GM19043 (cell line): ENCODE measurements at regions not wholly inside any gene's neighbourhood (a gene's known extent, or its start where the extent isn't known, plus 50 kb on each side); places are given as distances from the start of the nearest gene placed in this dataset.

Experiments used
- ATAC-seq: cut with Tn5 transposase; IDR thresholded peaks from one replicate; pipeline ENCODE4 v1.9.1; 2021; ENCODE audit warnings: low read depth; ENCODE audit not compliant: unreplicated experiment

DNA sequence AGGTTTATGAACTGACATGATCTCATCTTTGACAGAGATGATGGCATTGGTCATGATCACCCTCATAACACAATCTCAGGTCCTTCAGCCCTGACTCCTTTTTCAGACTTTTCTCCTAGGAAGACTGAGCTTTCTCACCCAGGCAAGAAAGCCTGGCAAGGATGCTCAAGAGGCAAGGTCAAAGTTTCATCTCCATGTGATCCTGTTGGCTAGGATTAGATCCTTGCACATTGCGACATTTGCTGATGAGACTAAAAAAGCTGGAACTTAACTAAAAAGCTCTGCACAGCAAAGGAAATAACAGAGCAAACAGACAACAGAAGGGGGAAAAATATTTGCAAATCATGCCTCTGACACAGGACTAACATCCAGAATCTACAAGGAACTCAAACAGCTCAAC is 444.1 kb upstream of the PSMD7 start:
- no peak for ATAC-seq

DNA sequence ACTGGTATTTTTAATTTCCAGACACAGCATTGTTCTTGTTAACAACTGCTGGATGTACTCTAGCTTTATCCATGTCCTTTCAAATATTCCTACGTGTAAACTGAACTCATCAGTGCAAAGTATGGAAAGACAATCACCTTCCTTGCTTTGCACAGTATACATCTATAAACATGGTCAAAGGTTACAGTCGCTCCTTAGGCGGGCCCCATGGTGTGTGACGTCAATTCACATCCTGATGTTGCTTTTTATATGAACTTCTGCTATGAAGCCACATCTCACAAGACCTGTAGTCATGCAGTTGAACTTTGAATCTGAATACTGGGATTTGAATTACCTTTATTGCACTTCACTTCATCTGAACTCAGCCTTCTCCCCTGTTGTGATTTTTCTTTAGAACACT is 447.6 kb upstream of the PSMD7 start:
- no peak for ATAC-seq

DNA sequence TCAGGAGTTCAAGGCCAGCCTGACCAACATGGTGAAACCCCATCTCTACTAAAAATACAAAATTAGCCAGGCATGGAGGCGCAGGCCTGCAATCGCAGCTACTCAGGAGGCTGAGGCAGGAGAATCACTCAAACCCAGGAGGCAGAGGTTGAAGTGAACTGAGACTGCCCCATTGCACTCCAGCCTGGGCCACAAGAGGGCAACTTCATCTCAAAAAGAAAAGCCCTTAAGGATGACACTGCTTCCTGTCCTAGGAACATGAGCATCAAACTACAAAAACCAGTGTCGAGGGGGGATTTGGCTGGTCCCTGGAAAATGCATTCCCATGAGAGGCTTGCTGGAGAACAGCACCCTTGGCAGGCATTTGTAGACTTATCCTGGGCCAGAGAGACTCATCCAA is 449.5 kb upstream of the PSMD7 start:
- ATAC-seq: no peak

DNA sequence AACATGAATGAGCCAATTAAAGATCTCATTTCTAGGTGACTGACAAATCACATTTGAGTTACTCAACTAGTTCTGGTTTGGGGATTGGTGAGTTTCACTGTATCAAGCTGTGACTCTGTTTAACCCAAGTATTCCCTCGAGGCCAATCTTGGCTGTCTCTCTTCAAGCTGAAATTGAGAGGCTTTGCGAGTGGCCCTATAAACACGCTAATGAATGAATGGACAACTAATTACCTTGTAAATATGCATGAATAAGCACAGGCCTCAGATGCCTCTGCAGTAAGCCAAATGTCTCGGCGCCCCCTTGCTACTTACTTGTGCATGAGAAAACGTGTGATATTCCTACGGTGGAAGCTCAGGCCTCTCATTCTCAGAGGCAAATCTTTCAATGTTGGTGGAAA is 450.3 kb upstream of the PSMD7 start:
- ATAC-seq: no peak

DNA sequence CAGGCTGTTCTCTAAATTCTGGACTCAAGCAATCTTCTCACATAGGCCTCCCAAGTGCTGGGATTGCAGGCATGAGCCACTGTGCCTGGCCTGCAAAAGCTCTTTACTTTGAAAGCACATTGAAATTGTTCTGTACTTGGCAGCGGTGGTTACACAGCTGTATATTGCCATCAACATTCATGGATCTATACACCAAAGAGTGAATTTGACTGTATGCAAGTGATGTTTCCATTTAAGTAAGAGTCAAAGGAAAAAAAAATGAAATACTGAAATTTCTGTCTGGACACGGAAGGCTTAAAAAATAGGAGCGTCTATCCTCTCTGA is 450.6 kb upstream of the PSMD7 start:
- ATAC-seq: no peak

GRCh38 chr16:73845238-73846006 is 451.2 kb upstream of the PSMD7 start:
- ATAC-seq: no peak

DNA sequence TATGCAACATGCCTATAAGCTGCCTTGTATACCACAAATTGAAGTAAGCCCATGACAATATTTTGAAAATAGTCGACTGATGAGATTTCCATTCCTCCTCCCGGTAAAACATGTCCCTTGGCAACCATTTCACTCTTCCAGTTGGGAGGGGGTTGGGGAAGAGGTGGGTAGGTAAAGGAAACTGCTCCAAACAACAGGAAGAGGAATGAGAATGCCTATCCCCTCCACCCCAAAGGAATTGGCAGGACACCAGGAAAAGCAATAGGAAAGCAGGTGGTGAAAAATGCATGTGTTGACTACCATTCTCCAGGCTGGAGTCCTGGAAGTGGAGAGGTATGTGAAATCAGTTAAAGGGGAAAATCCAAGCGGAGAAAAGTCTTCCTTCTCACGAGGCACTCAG is 455.9 kb upstream of the PSMD7 start:
- no peak for ATAC-seq

DNA sequence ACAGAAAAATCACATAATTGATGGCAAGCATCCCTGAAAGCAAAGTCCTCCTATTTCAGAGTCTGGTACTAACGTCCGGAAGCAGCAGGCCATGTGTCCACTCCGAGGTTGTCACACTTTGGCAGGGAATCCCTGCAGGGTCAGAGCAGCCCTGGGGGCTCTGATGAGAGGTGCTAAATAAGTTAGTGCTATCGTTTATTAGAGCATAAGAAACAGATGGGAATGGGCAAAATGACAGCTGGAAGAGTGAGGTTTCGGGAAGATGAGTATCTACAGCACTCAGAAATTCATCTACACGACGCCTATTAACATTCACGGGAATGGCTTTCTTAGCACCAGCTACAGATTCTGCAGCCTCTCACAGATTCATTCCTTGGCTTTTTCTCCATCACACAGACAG is 465.4 kb upstream of the PSMD7 start:
- no peak for ATAC-seq

DNA sequence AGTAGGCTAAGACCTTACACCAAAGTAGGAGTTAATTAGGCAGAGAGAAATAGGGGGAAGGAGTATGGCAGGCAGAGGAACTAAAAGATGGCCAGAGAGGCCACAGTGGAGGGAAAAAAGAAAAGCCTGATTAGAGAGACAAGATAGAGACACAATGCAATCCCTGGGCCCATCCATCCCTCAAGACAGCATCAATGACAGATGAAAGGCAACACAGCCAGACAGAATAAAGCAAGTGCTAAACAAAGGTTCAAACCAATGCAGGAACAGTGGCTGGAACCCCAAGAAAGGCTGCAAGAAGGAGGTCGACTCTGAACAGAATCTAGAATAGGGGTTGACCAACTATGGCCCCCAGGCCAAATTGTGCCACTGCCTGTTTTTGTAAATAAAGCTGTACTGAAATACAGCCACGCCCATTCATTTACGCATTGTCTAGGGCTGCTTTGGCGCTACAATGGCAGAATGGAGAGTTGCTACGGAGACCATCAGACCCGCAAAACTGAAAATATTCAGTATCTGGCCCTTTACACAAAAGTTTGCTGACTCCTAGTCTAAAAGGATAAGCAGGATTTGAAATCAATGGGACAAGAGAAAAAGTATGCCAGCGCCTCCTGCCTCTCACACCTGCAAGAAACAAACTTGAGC is 473.3 kb upstream of the PSMD7 start:
- ATAC-seq: no peak

GRCh38 chr16:73817526-73818324 is 478.9 kb upstream of the PSMD7 start:
- ATAC-seq: no peak

GRCh38 chr16:73813527-73813926 is 483.1 kb upstream of the PSMD7 start:
- no peak for ATAC-seq

GRCh38 chr16:73804456-73804855 is 492.2 kb upstream of the PSMD7 start:
- ATAC-seq: no peak

DNA sequence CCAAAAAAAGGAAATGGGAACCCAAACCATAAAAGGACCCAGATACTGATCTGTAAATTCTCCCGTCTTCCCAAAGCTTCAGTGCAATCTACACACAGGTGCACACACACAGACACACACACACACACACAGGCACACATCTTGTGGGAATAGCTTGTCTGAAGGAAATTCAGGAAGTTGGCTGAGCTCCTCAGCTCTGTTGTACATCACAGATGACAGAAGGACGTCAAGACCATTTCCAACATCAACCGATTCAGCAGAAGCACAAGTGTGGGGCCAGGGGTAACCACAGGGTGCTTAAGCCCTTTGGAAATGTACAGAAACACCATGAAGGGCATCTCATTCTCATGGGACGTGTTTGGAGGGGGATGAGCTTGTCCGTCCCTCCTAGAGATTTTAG is 498.1 kb upstream of the PSMD7 start:
- no peak for ATAC-seq

DNA sequence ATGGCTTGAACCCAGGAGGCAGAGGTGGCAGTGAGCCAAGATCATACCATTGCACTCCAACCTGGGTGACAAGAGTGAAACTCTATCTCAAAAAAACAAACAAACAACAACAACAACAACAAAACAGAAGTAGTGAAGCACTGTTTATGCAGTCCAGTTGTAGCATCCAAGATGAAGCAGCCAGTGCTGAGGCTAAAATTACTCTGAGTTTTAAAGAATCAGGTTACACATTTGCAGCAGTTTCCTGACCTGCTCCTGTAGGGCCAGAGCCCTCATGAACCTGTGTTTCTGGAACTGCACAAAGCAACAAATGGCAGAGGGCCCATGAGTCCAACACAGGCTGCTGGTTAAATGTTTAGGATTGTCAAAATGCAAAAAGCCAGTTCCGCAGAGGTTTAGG is 499.5 kb upstream of the PSMD7 start:
- no peak for ATAC-seq

GRCh38 chr16:73796241-73796640 is 500.4 kb upstream of the PSMD7 start:
- ATAC-seq: no peak

- ATAC-seq: no peak
These were observed 501.6 kb upstream of the PSMD7 start for GRCh38 chr16:73794994-73795393.

- no peak for ATAC-seq
These were observed 502.7 kb upstream of the PSMD7 start for GRCh38 chr16:73793871-73794437.

GRCh38 chr16:73793260-73793659 is 503.4 kb upstream of the PSMD7 start:
- ATAC-seq: no peak

DNA sequence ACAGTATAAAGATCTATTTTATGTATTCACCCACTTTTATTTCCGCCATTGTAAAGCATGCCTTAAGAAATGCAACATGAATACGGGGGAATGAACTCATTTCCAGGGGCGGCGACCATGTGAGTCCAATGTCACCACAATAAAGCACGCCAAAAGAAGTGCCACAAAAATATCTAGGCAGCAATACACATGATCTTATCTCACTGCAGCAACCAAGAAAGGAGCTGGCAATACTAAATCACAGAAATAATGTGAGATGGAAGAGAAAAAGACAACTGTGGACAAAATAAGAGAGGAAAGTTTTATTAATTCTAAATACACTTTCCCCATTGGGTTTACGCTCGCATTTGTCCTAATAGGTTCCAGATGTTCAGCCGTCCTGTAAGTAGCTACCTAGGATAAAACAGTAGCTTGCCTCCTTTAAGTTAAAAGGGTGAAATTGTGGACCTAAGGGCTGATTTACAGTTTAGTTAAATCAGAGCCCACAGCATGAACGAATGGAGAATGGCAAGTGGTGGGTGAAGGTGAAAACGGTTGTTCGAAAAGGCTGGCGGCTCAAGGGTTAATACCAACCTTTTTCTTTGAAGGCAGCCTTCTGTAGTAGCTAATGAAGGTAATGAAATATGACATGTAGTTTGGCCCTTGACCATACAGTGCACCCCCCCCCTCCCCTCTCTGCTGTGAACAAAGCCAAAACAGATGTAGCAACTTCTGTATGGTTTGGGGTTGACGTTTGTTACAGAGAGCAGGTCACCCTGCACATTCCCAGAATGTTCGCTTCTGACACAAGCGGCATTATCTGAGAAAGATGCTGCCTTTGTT is 504.2 kb upstream of the PSMD7 start:
- ATAC-seq: no peak

- ATAC-seq: no peak
These were observed 515.3 kb upstream of the PSMD7 start for GRCh38 chr16:73781297-73781696.

DNA sequence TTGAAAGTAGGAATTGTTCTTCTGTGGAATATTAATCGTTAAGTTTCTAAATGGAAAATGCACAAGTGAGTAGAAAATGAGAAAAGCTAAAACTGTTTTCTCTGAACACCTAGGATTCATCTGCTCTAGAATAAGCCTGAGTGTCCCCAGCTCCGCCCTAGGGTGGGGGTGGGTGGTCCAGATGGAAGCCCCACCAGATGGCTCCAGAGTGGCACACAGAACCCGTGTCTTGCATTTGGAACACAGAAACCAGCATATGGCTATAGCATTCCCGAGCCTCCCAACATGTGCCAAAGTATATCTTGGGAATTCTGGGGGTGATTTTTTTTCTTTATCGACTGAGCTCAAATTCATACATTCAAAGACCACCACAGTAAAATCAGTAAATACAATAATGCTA is 517.7 kb upstream of the PSMD7 start:
- no peak for ATAC-seq
